H9 (cell line): ENCODE measurements at regions not wholly inside any gene's neighbourhood (a gene's known extent, or its start where the extent isn't known, plus 50 kb on each side); places are given as distances from the start of the nearest gene placed in this dataset.

Source experiments
- DNase-seq: peaks from one replicate; pipeline ENCODE4 v3.0.0-alpha.2; 2017
- H2AFZ ChIP-seq: one replicate; pipeline ENCODE4 v1.6.1; 2013; ENCODE audit warnings: mild to moderate bottlenecking, low read length, control low read depth, moderate library complexity
- H2AK5ac ChIP-seq: 2 replicates; pipeline ENCODE4 v1.6.1; 2013; ENCODE audit warnings: low read length, control low read depth, mixed read lengths; ENCODE audit not compliant: insufficient read length
- H2BK120ac ChIP-seq: one replicate; pipeline ENCODE4 v1.6.1; 2013; ENCODE audit warnings: low read depth, mild to moderate bottlenecking, low read length, control low read depth, inconsistent platforms; ENCODE audit not compliant: poor library complexity, severe bottlenecking
- H2BK12ac ChIP-seq: 2 replicates; pipeline ENCODE4 v1.6.1; 2013; ENCODE audit warnings: low read length, control low read depth, mixed read lengths, low read depth; ENCODE audit not compliant: insufficient read length
- H2BK15ac ChIP-seq: 2 replicates; pipeline ENCODE4 v1.6.1; 2013; ENCODE audit warnings: low read depth, low read length, control low read depth
- H2BK20ac ChIP-seq: one replicate; pipeline ENCODE4 v1.6.1; 2013; ENCODE audit warnings: low read depth, mild to moderate bottlenecking, low read length, control low read depth, inconsistent platforms; ENCODE audit not compliant: poor library complexity, severe bottlenecking
- H2BK5ac ChIP-seq: 2 replicates; pipeline ENCODE4 v1.6.1; 2013; ENCODE audit warnings: low read length, control low read depth, mixed read lengths; ENCODE audit not compliant: insufficient read length
- H3K14ac ChIP-seq: 2 replicates; pipeline ENCODE4 v1.6.1; 2013; ENCODE audit warnings: low read length, control low read depth; ENCODE audit not compliant: insufficient read depth
- H3K18ac ChIP-seq: 2 replicates; pipeline ENCODE4 v1.6.1; 2013; ENCODE audit warnings: low read depth, mild to moderate bottlenecking, mixed read lengths, low read length, control low read depth; ENCODE audit not compliant: insufficient read length
- H3K23ac ChIP-seq: 2 replicates; pipeline ENCODE4 v1.6.1; 2013; ENCODE audit warnings: low read length, control low read depth, mixed read lengths, low read depth; ENCODE audit not compliant: insufficient read length
- H3K23me2 ChIP-seq: 2 replicates; pipeline ENCODE4 v1.6.1; 2013; ENCODE audit warnings: low read depth, mild to moderate bottlenecking, mixed read lengths, low read length, control low read depth; ENCODE audit not compliant: insufficient read length, poor library complexity, severe bottlenecking
- H3K27ac ChIP-seq: 2 replicates; pipeline ENCODE4 v1.5.1; 2013; ENCODE audit warnings: low read length, control low read depth, mixed read lengths, low read depth; ENCODE audit not compliant: insufficient read length
- H3K27me3 ChIP-seq: 2 replicates; pipeline ENCODE4 v1.6.1; 2013; ENCODE audit warnings: low read length, control low read depth, inconsistent platforms; ENCODE audit not compliant: insufficient read depth
- H3K4ac ChIP-seq: 2 replicates; pipeline ENCODE4 v1.6.1; 2013; ENCODE audit warnings: low read depth, mild to moderate bottlenecking, control low read depth, inconsistent platforms, low read length, moderate library complexity
- H3K4me1 ChIP-seq: 2 replicates; pipeline ENCODE4 v1.6.1; 2013; ENCODE audit warnings: low read length, control low read depth, inconsistent platforms; ENCODE audit not compliant: insufficient read depth
- H3K4me2 ChIP-seq: 2 replicates; pipeline ENCODE4 v1.6.1; 2013; ENCODE audit warnings: low read length, control low read depth, mixed read lengths; ENCODE audit not compliant: insufficient read length, insufficient read depth
- H3K56ac ChIP-seq: 2 replicates; pipeline ENCODE4 v1.6.1; 2013; ENCODE audit warnings: low read depth, mild to moderate bottlenecking, mixed read lengths, low read length, control low read depth; ENCODE audit not compliant: insufficient read length
- H3K79me1 ChIP-seq: 2 replicates; pipeline ENCODE4 v1.6.1; 2013; ENCODE audit warnings: low read depth, mild to moderate bottlenecking, moderate library complexity, low read length, control low read depth, inconsistent platforms; ENCODE audit not compliant: insufficient read depth, poor library complexity, severe bottlenecking
- H3K79me2 ChIP-seq: 2 replicates; pipeline ENCODE4 v1.6.1; 2013; ENCODE audit warnings: low read length, control low read depth, inconsistent platforms; ENCODE audit not compliant: insufficient read depth
- H3K9ac ChIP-seq: 2 replicates; pipeline ENCODE4 v1.6.1; 2013; ENCODE audit warnings: low read length, control low read depth, mixed read lengths; ENCODE audit not compliant: insufficient read length; ENCODE audit errors: extremely low read depth
- H3K9me3 ChIP-seq: one replicate; pipeline ENCODE4 v1.6.1; 2013; ENCODE audit warnings: low read depth, low read length, inconsistent platforms; ENCODE audit not compliant: control insufficient read depth
- H3T11ph ChIP-seq: one replicate; pipeline ENCODE4 v1.6.1; 2013; ENCODE audit warnings: mild to moderate bottlenecking, low read length, control low read depth, inconsistent platforms
- H4K20me1 ChIP-seq: one replicate; pipeline ENCODE4 v1.6.1; 2013; ENCODE audit not compliant: control insufficient read depth, insufficient read length, insufficient read depth
- H4K5ac ChIP-seq: 2 replicates; pipeline ENCODE4 v1.6.1; 2013; ENCODE audit warnings: low read depth, mild to moderate bottlenecking, mixed read lengths, low read length, control low read depth; ENCODE audit not compliant: insufficient read length
- H4K8ac ChIP-seq: replicated peaks from 2 replicates; pipeline ENCODE4 v1.6.1; 2013; ENCODE audit warnings: low read length, control low read depth, mixed read lengths, low read depth; ENCODE audit not compliant: insufficient read length
- H4K91ac ChIP-seq: 2 replicates; pipeline ENCODE4 v1.6.1; 2013; ENCODE audit warnings: low read depth, mild to moderate bottlenecking, moderate library complexity, mixed read lengths, low read length, control low read depth; ENCODE audit not compliant: insufficient read length
- H3K27ac Mint-ChIP-seq, 3 experiments: 2 replicates in 2 of 3; 3 replicates in 1 of 3; pipeline ENCODE4 v1.8.0; 2020 to 2021; ENCODE audit warnings: mixed read lengths in 3 of 3, mild to moderate bottlenecking in 1 of 3, moderate library complexity in 1 of 3
- H3K27me3 Mint-ChIP-seq: 2 replicates; pipeline ENCODE4 v1.8.0; 2021; ENCODE audit warnings: low read depth, mild to moderate bottlenecking, moderate library complexity, mixed read lengths
- H3K36me3 Mint-ChIP-seq, 3 experiments: 2 replicates in 2 of 3; 3 replicates in 1 of 3; pipeline ENCODE4 v1.8.0; 2020 to 2021; ENCODE audit warnings: low read depth in 3 of 3, mixed read lengths in 3 of 3; ENCODE audit not compliant: insufficient read depth in 1 of 3
- H3K4me1 Mint-ChIP-seq, 2 experiments: 2 replicates each; pipeline ENCODE4 v1.8.0; 2020; ENCODE audit warnings: mixed read lengths in 2 of 2
- H3K4me3 Mint-ChIP-seq, 2 experiments: 2 replicates in 1 of 2; 3 replicates in 1 of 2; pipeline ENCODE4 v1.8.0; 2020 to 2021; ENCODE audit warnings: mild to moderate bottlenecking in 2 of 2, mixed read lengths in 2 of 2, moderate library complexity in 1 of 2
- H3K9me3 Mint-ChIP-seq, 2 experiments: 2 replicates in 1 of 2; 3 replicates in 1 of 2; pipeline ENCODE4 v1.8.0; 2020; ENCODE audit warnings: mild to moderate bottlenecking in 2 of 2, mixed read lengths in 2 of 2, moderate library complexity in 1 of 2
- WGBS: extraction: QIAGEN DNeasy Blood & Tissue Kit; methylation state at CpG from one replicate; pipeline ENCODE4 v1.1.7; 2013; ENCODE audit warnings: missing lambda C conversion rate, low lambda C conversion rate, mixed read lengths; ENCODE audit not compliant: insufficient read length; ENCODE audit errors: extremely low coverage; 5-methylcytosine and 5-hydroxymethylcytosine counted together
- TF ChIP-seq, protein P1 (sequence below): fragments of 200-600 bp; sonication (generic); conservative IDR thresholded peaks from 3 replicates; pipeline ENCODE4 v1.8.0; 2021; ENCODE audit warnings: antibody characterized with exemption, mild to moderate bottlenecking

DNA sequence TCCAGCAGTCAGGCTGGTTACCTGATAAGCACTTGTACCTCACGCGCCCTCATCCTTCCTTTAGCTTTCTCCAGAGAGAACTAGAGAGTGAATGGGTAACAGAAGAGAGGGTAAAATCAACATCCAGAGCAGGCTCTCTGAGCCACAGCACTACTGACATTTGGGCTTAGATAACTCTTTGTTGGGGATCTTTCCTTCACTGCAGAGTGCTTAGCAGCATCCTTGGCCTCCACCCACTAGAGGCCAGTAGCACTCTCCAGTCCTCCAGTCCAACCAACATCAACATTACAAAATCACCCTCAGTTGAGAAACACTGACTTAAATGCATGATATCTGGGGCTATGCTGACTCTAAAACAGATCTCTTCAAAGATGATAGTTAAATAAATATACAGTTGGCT is 220.7 kb downstream of the TACR3 start:
- Histone ChIP-seq H3K4me1 (no peaks in the 10 kb centered on the region), H3K4me2 (no peak overlapping the region)
- H3K4me1 Mint-ChIP-seq = peaks cover 0 to 3% of the 10 kb centered on the region in 2 experiments; a peak in 1 of 4 replicates

More for the DNA sequence above, 220.7 kb downstream of the TACR3 start:
- Histone ChIP-seq H4K8ac (no peak overlapping the region), H2BK15ac (no peak overlapping the region), H2BK20ac (no peak overlapping the region), H4K5ac (no peak overlapping the region), H3K79me1 (no peaks in the 10 kb centered on the region), H3K14ac (no peak overlapping the region), H4K20me1 (no peaks in the 10 kb centered on the region), H3K56ac (no peak overlapping the region), H2BK5ac (no peak overlapping the region), H3K27me3 (no peaks in the 10 kb centered on the region), H2BK12ac (no peak overlapping the region), H3K23ac (no peak overlapping the region), H2AFZ (no peak overlapping the region), H3K9me3 (no peaks in the 10 kb centered on the region), H3K4ac (no peak overlapping the region), H3K9ac (no peak overlapping the region), H3K27ac (no peak overlapping the region), H3K23me2 (no peaks in the 10 kb centered on the region), H3K18ac (no peak overlapping the region), H3T11ph (no peak overlapping the region), H3K79me2 (no peaks in the 10 kb centered on the region), H2AK5ac (no peak overlapping the region), H4K91ac (no peak overlapping the region), H2BK120ac (no peak overlapping the region)
- no CpG with 5 or more reads among the region's 2 CpGs for WGBS
- TF ChIP-seq, protein P1, sequence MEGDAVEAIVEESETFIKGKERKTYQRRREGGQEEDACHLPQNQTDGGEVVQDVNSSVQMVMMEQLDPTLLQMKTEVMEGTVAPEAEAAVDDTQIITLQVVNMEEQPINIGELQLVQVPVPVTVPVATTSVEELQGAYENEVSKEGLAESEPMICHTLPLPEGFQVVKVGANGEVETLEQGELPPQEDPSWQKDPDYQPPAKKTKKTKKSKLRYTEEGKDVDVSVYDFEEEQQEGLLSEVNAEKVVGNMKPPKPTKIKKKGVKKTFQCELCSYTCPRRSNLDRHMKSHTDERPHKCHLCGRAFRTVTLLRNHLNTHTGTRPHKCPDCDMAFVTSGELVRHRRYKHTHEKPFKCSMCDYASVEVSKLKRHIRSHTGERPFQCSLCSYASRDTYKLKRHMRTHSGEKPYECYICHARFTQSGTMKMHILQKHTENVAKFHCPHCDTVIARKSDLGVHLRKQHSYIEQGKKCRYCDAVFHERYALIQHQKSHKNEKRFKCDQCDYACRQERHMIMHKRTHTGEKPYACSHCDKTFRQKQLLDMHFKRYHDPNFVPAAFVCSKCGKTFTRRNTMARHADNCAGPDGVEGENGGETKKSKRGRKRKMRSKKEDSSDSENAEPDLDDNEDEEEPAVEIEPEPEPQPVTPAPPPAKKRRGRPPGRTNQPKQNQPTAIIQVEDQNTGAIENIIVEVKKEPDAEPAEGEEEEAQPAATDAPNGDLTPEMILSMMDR = peak; percentile 40; the same call in 2 of the 3 replicates
- peaks cover 0 to 4% of the 10 kb centered on the region in 2 experiments; a peak in 3 of 5 replicates for H3K9me3 Mint-ChIP-seq
- no peak overlapping the region for H3K27ac Mint-ChIP-seq
- DNase-seq = no peak
- no peaks in the 10 kb centered on the region for H3K27me3 Mint-ChIP-seq
- no peak overlapping the region for H3K4me3 Mint-ChIP-seq
- peaks cover 0 to 5% (median 2%) of the 10 kb centered on the region in 3 experiments; a peak in 3 of 7 replicates for H3K36me3 Mint-ChIP-seq
